GM21515 (cell line): ENCODE measurements at regions not wholly inside any gene's neighbourhood (a gene's known extent, or its start where the extent isn't known, plus 50 kb on each side); places are given as distances from the start of the nearest gene placed in this dataset.

ENCODE experiments used
- ATAC-seq: cut with Tn5 transposase; IDR thresholded peaks from one replicate; pipeline ENCODE4 v1.9.1; 2021; ENCODE audit not compliant: unreplicated experiment

DNA sequence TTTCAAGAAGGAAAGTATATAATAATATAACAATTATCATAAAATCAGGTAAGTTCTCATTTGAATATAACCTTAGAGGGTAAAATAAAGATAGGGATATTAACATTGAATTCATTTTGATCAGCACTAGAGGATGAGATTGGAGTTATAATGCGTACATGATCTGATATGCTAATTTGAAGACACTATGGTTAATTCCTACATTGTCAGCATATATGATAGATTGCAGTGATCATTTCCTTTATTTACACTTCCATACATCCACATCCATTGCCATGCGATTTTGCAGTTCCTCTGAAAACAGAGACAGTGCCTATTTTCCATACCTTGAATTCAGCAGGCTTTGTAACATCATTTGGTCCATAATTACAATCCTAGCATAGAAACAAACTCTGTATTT lies 519.2 kb downstream of the CCDC85A start:
- ATAC-seq = no peak

DNA sequence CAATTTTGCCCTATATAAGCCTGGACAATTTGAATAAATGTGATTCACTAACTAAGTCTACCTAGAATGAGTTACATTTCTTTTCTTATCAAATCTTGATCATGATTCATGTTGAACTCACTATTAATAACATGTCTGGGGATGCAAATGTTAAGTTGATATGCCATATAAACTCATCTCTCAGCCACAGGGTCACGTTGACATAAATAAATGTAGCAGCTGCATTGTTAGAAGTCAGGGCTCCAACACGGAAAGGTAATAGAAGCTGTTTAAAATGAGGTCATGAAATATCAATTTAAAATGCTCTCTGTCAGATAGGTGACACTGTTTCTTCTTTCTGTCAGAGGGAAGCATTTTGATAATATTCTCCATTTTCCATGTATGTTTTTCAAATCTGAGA lies 521.9 kb downstream of the CCDC85A start:
- ATAC-seq = no peak

DNA sequence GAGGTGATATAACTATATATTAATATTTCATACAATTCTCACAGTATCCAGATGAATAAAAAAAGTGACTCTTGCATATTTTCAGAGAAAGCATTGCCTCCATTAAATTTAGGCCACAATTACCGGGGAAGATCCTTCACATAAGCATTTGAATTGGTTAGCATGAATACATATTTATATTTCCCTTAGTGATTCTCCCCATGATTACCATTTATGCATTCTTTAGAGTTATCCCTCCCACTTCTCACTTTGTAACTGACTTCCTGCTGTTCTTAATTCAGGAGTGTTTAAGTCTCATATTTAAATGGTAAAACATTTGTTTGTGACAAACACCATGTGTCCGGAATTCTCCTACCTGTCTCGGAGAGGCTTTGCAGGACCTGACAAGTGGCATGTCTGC lies 523.4 kb downstream of the CCDC85A start:
- no peak for ATAC-seq

DNA sequence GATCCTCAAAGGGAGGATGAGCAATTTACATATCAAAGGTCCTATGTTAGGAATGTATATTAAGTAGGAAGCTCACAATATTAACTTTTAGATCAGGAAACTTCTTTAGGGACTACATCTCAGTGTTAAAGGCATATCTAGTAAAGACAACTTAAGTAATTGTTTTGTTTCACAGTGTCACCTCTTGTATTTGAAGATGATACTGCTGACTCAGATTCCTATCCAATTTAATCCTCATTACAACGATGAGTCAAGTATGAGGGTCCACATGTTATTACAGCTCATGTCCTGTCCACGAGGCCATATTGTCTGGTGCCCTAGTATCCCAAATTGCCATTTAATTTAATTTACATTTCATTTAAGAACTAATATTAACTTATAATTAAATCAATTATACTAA lies 523.9 kb downstream of the CCDC85A start:
- ATAC-seq = no peak

DNA sequence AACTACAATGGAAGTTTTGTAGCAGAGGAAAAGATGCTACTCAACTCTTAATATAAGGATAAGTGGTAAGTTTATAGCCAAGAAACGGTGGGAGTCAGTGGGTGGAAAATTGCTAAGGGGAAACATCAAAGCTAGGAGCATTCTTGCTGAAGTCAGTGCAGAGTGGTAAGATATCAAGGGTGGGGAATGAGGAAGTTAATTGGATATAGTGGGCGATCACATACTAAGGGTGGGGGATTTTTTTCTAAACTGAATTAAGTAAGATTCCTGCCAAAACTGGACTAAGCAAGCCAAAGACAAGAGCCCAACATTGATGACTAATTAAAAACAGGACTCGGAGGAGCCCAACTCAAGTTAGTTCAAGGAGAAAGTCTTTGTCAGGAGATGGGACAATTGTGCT lies 525.4 kb downstream of the CCDC85A start:
- no peak for ATAC-seq

DNA sequence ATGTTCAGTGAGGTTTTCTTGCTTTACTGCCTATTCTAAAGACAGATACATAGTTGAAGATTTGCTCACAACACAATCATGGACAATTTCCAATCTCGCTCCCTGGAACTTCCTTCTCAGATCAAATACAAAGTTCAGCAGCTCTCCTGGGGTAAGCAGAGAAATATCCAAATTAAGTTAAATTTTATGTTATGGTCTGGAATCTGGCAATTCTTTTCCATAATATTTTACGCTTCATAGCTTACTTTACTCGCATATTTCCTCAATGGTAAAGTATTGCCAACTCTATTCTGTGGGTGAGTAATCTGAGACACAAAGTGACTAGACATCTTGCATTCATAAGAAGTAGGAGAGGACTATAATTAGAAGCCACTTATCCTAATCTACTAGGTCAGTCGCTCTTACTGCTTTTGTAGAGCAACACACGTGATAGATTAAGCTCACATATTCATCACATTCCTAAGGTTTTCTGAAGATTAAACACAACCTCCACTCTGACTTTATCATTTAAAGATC lies 529.4 kb downstream of the CCDC85A start:
- ATAC-seq = no peak

DNA sequence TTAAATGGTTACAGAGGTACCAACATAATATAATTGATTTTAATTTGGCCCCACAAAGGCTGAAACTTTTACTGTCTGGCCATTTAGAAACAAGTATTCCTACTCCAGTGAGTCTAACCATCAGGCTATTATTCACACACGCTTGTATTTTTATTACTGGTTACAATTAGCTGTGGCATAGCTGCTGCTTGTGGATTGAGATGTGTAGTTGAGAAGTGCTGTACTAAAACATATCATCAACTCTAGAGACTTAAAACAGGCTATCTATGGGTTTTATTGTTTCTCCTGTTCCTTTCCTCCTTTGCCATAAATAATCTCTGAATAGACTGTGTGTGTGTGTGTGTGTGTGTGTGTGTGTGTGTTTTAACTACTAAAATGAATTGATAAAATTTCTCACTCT lies 530.2 kb downstream of the CCDC85A start:
- no peak for ATAC-seq

DNA sequence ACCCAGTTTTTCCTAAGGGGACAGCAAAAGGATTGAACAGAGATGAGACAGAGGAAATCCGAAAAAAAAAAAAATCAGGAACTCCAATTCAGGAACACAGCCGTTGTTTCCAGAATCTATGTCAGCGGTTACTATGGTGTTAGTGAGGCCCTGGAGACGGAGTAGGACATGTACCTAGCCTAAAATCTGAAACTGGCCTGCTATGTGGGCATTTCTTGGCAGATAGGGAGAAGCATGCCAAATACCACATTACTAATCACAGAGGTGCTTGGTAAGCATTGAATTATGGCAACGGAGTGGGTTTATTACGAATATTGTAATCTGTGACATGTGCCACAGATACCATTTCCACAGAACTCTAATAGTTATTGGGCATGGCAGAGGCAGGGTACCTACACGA lies 530.6 kb downstream of the CCDC85A start:
- no peak for ATAC-seq

DNA sequence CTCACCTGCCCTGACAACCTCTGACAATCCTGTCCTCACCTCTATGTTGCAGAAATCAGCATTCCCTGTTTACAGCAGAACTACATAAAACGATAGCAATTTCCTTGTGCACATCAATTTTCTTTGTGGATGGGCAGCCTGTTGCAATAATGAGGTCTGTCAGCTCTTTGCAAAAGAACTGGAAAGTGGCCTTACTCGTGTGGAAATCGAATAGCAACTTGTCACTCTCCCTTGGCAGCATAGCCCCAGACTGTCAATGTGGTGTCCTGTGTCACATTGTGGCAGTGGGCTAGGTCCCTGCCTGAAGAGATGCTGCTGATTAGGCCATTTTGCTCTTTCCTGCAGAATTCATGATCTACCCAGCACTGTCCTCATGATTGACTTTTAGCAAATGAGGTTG lies 531.9 kb downstream of the CCDC85A start:
- ATAC-seq = no peak

DNA sequence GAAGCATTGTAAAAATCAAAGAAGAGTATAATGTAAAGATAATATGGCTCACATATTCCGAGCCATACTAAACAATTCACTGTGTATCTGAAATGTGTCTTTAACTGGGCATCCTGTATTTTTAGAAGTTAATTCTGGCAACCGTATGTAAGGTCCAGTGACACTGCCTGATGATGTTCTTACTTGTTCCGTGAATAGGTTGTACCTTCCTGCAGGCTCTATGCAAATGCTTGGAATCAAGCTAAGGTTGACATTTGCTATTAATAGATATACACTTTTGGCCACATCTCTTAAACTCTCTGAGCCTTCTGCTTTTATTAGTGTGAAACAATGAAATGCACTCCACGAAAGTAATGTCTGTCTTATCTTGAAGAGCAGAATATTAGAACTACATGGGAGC lies 534.6 kb downstream of the CCDC85A start:
- ATAC-seq = no peak

DNA sequence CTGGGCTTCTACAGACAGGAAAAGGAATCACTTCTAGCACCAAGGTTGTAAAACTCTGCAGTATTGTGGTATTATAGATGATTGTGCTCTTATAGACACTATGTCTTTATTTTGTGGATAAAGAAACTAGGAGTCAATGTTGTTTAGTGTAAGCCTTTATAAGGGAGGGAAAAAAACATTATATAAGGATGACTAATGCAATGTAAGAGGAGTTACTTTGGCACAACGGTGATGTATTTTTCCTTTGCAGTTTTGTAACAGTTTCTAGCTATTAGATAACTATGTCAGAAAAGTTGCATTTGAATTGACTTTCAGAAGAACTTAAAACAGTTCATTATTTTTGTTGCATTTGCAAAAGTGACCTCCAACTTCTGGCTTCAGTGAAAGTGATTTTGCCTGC lies 545.4 kb downstream of the CCDC85A start:
- no peak for ATAC-seq

DNA sequence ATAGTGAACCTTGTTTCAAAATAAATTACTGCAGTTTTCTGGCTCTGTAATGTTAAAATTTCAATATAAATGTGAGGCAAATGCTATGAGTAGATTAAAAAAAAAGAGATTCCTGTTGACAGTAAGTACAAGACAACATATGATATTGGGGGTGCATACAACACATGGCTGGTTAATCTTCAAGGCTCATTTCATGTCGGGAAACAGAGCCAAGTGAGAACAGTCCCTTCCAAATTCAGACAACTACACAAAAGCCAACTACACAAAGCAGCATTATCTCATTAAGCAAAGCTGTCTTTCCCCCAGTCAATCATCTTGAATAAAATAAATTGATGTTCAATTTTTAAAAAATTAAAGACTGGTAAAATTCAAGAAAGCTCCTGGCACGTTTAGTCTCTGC lies 549.2 kb downstream of the CCDC85A start:
- no peak for ATAC-seq

DNA sequence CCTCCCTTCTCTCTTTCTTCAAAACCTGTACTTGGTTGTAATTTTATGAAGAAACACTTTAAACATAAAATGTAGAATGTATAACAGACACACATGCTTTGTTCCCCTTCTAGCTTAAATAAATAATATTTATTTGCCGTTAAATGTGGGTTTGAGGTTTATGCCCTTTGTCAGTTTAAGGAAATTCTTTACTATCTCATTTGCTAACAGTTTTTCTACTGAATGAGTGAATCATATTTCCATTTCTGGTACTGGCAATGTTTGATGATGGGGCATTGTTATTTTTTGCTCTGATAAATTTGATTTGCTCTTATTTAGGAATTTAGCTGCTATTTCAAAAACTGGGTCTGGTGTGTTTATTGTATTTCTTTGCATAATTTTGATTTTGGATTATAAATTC lies 555.6 kb downstream of the CCDC85A start:
- no peak for ATAC-seq

DNA sequence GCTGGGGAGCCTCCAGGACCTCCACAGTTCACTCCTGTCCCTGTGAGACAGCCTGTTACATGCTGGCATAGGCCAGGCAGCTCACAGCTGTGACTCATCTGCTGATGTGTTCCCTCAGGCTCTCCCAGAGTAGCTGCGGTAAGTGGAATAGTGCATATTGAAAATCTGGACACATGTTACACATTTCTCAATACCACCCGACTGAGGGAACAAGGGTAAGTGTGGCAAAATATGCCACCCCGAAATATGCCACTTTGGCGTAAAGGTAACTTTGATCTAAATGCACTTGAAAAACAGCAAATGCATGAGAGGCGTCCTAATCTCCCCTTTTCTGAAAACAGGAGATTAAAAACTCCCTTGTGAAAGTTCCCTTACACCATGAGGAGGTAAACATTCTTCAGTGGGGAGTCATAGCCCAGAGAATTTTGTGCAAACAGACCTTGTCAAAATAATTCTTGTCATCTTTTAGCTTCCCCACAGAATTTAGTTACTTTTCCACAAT lies 557.9 kb downstream of the CCDC85A start:
- no peak for ATAC-seq

DNA sequence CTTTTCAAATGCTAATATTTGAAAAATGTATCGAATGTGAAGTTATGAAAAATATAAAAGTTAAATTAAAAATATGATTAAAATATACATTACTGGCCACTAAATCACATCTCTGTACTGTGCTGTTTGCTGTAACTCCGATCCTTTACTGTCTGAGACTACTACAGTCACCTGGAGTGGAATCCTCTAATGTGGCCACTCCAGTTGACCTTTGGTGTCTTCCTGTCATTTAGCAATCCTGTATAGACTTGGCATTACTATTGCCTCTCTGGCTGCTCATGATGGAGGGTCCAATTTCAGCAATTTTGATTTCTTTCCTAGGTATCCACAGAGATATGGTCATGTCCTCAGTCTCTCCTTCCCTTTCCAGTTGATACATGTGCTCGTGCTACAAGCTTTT lies 560.0 kb downstream of the CCDC85A start:
- no peak for ATAC-seq

DNA sequence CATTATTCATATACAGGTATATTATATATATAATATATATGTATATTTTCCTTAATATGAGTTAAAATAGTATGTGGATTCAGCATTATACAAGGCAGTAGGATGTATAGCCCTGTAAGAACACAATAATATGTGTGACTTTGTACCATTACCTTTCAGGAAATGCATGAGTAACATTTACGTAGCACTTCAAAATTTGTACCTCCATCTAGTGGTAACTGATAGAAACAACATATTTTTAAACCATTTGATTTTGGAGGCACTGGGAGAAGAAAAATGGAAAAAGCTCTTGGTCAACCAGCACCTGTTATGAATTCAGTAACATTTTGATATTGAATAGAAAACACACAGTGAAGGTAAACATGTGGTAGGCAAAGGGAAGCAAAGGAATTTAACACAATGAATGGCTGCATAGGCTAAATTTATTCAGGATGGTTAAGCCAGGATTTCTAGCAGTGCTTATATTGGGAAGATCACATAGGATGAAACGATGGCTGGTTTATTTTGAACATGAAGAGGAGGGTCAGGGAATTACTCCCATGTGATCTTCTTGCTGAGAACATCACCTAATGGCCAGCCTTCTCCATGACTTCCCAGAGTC lies 565.5 kb downstream of the CCDC85A start:
- ATAC-seq = peak; percentile 61

DNA sequence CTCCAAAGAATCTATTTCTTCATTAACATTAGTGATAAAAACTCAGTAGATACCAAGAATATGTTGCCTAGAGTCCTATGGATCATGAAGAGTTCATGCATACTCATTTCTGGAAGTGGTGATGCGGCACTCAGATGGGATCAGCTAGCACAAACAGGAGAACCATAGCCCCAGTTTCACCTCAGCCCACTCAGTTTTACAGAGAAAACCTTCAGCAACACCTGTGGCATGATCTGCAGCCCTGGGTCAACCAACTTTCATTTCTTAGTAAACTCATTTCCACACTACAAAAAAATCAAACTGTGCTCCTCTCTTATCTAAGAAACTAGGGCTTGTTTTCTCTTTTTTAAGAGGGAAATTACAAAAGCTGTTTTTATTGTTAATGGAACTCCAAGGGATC lies 569.4 kb downstream of the CCDC85A start:
- no peak for ATAC-seq

DNA sequence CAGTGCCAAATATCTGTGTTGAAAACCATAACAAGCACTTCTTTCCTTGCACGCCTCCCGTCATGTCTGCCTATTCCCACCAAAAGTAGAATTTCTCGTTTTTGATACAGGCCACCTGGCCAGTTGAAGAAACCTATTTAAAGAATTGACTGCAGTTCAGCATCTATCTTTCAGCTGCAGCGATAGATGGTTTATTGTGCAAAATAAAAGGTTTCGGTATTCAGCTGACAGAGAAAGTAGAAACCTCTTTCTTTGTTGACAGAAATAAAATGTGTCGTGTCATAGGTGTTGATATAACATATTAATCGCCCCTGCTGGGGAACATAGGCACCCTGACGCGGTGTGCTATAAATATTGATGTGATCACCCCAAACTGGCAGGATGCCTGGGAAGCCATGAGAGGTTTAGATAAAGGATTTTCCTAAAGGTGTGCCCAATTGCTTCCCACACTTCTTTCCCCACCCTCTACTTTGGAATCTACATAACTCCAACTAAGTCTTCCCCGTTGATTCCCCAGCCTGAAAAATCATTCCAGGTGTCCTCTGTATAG lies 570.4 kb downstream of the CCDC85A start:
- no peak for ATAC-seq

DNA sequence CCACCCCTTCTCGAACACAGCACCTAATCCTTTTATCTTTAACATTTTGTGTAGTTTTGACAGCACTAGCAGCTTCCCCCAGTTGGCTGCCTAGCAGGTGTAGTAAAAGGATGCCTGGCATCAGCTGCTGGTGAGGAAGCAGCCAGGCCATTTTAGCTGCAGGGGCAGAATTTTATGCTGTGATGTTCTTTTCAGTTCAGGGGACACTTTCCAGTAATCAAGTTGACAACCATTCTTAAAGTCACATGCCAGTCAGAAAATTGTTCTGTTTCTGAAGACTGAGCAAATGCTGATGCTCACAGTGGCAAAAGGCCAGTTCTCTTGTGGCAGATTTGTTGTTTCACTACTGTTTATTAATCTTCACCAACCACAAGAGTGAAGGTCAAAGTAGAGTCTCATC lies 570.8 kb downstream of the CCDC85A start:
- ATAC-seq = no peak

DNA sequence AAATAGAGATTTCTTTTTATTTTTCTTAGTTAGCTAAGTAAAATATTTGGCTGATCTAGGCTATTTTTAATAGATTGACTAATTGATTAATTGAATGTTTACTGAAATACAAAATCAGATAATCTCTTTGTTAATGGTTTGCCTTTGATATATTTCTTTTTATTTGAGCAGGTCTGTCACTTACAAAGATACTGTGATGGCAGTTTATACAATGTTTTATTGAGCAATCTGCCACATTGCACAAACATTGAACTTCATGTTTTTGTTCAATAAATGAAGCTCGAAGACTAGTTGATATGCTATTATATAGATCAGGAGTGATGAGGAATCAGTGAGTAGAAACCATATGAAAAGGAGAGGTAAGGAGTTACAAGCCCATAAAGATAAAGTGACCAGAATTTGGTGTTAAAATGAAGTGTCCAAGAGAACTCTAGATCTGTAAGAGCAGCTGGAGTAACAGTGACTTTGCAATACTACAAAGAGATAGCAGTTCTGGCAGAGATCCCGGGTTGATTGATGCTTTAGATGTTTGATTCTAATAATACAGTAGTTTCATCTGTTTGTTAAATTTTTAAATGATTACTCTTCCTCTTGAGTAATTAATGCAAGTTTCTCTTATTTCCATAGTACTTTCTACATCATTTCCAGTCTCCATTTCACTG lies 574.2 kb downstream of the CCDC85A start:
- no peak for ATAC-seq

DNA sequence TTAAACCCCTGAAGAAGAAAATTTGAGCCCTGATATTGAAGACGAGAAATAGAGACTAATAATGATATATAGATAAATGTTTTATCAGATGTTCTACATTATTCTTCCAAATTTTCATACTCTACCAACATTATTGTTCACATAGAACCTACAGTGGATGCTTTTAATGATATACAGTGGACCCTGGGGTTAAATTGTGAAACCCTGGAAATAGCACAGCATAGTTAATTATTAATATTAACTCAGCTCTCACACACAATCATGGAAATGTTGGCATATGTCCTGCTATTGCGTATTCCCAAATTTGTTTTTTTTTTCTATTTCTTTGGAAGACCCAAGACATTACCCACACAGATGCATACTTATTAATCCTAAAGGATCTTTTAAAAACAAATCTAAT lies 579.9 kb downstream of the CCDC85A start:
- no peak for ATAC-seq

DNA sequence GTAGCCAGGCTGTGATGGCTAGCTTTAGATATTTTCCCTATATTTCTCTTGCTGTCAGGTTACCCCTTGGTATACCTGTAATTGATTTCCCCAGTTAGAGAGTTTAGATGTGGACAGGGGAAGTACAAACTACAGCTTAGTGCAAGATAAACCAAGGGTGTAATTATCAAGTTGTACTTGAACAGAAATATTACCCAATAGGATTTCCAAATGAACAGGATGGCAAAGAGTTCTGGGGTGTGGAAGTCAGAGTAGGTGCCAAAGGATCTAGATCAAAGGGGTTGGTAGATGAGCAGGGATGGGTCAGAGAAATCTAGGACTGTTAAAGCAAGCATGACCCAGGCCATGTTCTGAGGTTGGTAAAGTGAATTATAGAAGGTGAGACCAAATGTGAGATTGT lies 585.2 kb downstream of the CCDC85A start:
- no peak for ATAC-seq

DNA sequence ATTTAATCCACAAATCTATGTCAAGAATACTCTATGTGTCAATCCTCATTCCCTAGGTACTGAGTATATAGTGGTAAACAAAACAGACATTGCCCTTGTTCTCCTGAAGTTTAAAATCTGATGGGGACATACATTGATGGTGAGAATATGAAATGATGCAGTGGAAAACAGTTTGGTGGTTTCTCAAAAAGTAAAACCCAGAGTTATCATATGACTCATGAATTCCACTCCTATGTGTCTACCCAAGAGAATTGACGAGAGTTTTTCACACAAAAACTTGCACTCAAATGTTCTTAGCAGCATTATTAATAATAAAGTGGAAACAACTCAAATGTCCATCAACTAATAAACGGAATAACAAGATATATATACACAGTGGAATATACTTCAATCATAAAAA lies 586.7 kb downstream of the CCDC85A start:
- ATAC-seq = no peak
